GM12878 (cell line): ENCODE measurements at regions not wholly inside any gene's neighbourhood (a gene's known extent, or its start where the extent isn't known, plus 50 kb on each side); places are given as distances from the start of the nearest gene placed in this dataset.
A peak's percentile ranks its signal among the peaks of the same experiment; 100 is the strongest.

Source experiments
- ATAC-seq: fragments of 200-7000 bp; cut with Tn5 transposase; 3 replicates; pipeline ENCODE4 v1.9.1; 2020; ENCODE audit warnings: mild to moderate bottlenecking, moderate library complexity
- BruUV-seq: library from RNA; stranded (reverse); fragments of 400-500 nt; replicated peaks from 2 replicates; lab custom pipeline; 2021; lab: Mats Ljungman, UMichigan
- CTCF ChIA-PET: fragments of 300-600 bp; sonication (Branson Sonifier 250); formaldehyde crosslinking; extraction: SDS; loops from one replicate; lab custom pipeline; 2021; ENCODE audit warnings: inconsistent platforms; lab: Yijun Ruan, JAX
- POLR2A ChIA-PET: fragments of 350-600 bp; formaldehyde crosslinking; extraction: SDS; loops from one replicate; lab custom pipeline; 2021; ENCODE audit warnings: inconsistent platforms; lab: Charles Lee
- RAD21 ChIA-PET: fragments of 300-600 bp; sonication (Branson Sonifier 250); formaldehyde crosslinking; loops from one replicate; lab custom pipeline; 2023; ENCODE audit warnings: antibody characterized with exemption; ENCODE audit not compliant: unreplicated experiment; lab: Charles Lee
- SMC1A ChIA-PET: fragments of 300-600 bp; sonication (Branson Sonifier 250); formaldehyde crosslinking; loops from one replicate; lab custom pipeline; 2023; ENCODE audit not compliant: unreplicated experiment, uncharacterized antibody; lab: Charles Lee
- DNase-seq: peaks from one replicate; pipeline ENCODE4 v3.0.0-alpha.2; 2011; ENCODE audit warnings: low read depth, low spot score
- FAIRE-seq: peaks from 3 replicates; lab custom pipeline; 2011; peaks lifted over from hg19 to GRCh38; lab: Jason Lieb, UNC
- H2AFZ ChIP-seq: 2 replicates; pipeline ENCODE4 v1.6.0; 2011; ENCODE audit warnings: low read depth, low read length, control low read depth; ENCODE audit not compliant: control insufficient read depth
- H3K27ac ChIP-seq: 2 replicates; pipeline ENCODE4 v1.5.1; 2011; ENCODE audit warnings: control low read depth; ENCODE audit not compliant: control insufficient read depth, insufficient read depth
- H3K27me3 ChIP-seq, 2 experiments: replicated peaks in 1 of 2; 2 replicates each; pipeline versions ENCODE4 v1.6.0 to v1.6.1; 2011; ENCODE audit warnings: low read length in 1 of 2; ENCODE audit not compliant: control insufficient read depth in 2 of 2, insufficient read depth in 2 of 2
- H3K36me3 ChIP-seq, 2 experiments: 2 replicates each; pipeline ENCODE4 v1.5.1; 2011; ENCODE audit warnings: low read length in 1 of 2; ENCODE audit not compliant: control insufficient read depth in 2 of 2, insufficient read depth in 2 of 2
- H3K4me1 ChIP-seq: 2 replicates; pipeline ENCODE4 v1.6.1; 2011; ENCODE audit warnings: mild to moderate bottlenecking, low read length, moderate library complexity, mixed read lengths; ENCODE audit not compliant: control insufficient read depth, insufficient read depth
- H3K4me2 ChIP-seq: 2 replicates; pipeline ENCODE4 v1.6.0; 2011; ENCODE audit warnings: control low read depth; ENCODE audit not compliant: control insufficient read depth, insufficient read depth
- H3K4me3 ChIP-seq: fragments of 200-600 bp; sonication (generic); 2 replicates; pipeline ENCODE4 v1.5.1; 2016
- H3K79me2 ChIP-seq: 2 replicates; pipeline ENCODE4 v1.6.0; 2011; ENCODE audit warnings: low read length; ENCODE audit not compliant: control insufficient read depth, insufficient read depth
- H3K9ac ChIP-seq: 2 replicates; pipeline ENCODE4 v1.8.0; 2011; ENCODE audit warnings: low read length, control low read depth, mixed read lengths; ENCODE audit not compliant: control insufficient read depth, insufficient read depth
- H3K9me3 ChIP-seq: replicated peaks from 3 replicates; pipeline ENCODE4 v1.5.1; 2011; ENCODE audit warnings: mild to moderate bottlenecking, low read length; ENCODE audit not compliant: control insufficient read depth, insufficient read depth
- H4K20me1 ChIP-seq: 2 replicates; pipeline ENCODE4 v1.6.0; 2011; ENCODE audit not compliant: control insufficient read depth, insufficient read depth
- GATAD2B ChIP-seq: fragments of 450-650 bp; conservative IDR thresholded peaks from 2 replicates; pipeline ENCODE4 v1.6.1; 2017; ENCODE audit warnings: low read depth, mild to moderate bottlenecking, moderate library complexity
- NFYA ChIP-seq: IDR thresholded peaks from 2 replicates; pipeline ENCODE4 v1.6.1; 2011; ENCODE audit warnings: low read depth, mild to moderate bottlenecking, low read length, improper control_type of control experiment, borderline replicate concordance
- NKRF ChIP-seq: fragments of 450-650 bp; conservative IDR thresholded peaks from 2 replicates; pipeline ENCODE4 v1.6.1; 2017; ENCODE audit warnings: mild to moderate bottlenecking, moderate library complexity
- SPI1 ChIP-seq: IDR thresholded peaks from 2 replicates; pipeline ENCODE4 v1.6.1; 2011; ENCODE audit warnings: low read depth, mild to moderate bottlenecking, low read length, moderate library complexity, borderline replicate concordance; ENCODE audit not compliant: insufficient read depth
- WGBS: methylation state at CpG from one replicate; pipeline ENCODE4 v1.1.6; 2016; ENCODE audit warnings: low lambda C conversion rate; ENCODE audit not compliant: insufficient replicate concordance, insufficient coverage; ENCODE audit errors: missing lambda C conversion rate; 5-methylcytosine and 5-hydroxymethylcytosine counted together
- in situ Hi-C: fragments of 300-500 bp; cut with MboI; formaldehyde crosslinking; loops from 9 replicates; pipeline ENCODE4 v1.14.3; 2018; ENCODE audit warnings: mixed read lengths
- intact Hi-C: fragments of 100-400 bp; cut with micrococcal nuclease; formaldehyde crosslinking; loops from one replicate; pipeline ENCODE4 v1.14.2; 2022; ENCODE audit not compliant: unreplicated experiment

- ChIA-PET SMC1A (no interaction called here), RAD21 (no interaction called here), CTCF (no interaction called here), POLR2A (no interaction called here)
- ATAC-seq (no peak), FAIRE-seq (no peak), DNase-seq (no peak)
- intact Hi-C loops (no loop called here), in situ Hi-C loops (no loop called here)
- Histone ChIP-seq H3K4me3 (no peak overlapping the region), H3K27me3 (no peaks in the 10 kb centered on the region), H3K79me2 (no peaks in the 10 kb centered on the region), H4K20me1 (no peaks in the 10 kb centered on the region), H3K4me1 (no peaks in the 10 kb centered on the region), H3K27ac (no peak overlapping the region), H3K9me3 (no peaks in the 10 kb centered on the region), H2AFZ (no peak overlapping the region), H3K9ac (no peak overlapping the region), H3K36me3 (no peaks in the 10 kb centered on the region), H3K4me2 (no peak overlapping the region)
- no TSS peak for BruUV-seq
- TF ChIP-seq NKRF, result no peak
- no peak for TF ChIP-seq GATAD2B
Observed at GRCh38 chr7:124643311-124643811, 122.2 kb downstream of the GPR37 start.

- intact Hi-C loops (no loop called here), in situ Hi-C loops (no loop called here)
- CTCF ChIA-PET, result interaction anchor here (1.5 kb wide), 1 partner anchor 10 kb away, joined by 4 read pairs; no protein-coding TSS in a partner anchor
- H3K9ac ChIP-seq, result no peak overlapping the region
- H3K4me2 ChIP-seq, result no peak overlapping the region
- no peaks in the 10 kb centered on the region for H3K4me1 ChIP-seq
- no peaks in the 10 kb centered on the region for H3K27me3 ChIP-seq
- SMC1A ChIA-PET, result no interaction called here
- POLR2A ChIA-PET, result no interaction called here
- ATAC-seq (peak; percentile 38; the same call in 1 of the 3 replicates), DNase-seq (no peak), FAIRE-seq (no peak)
- H4K20me1 ChIP-seq, result no peaks in the 10 kb centered on the region
- no TSS peak for BruUV-seq
- TF ChIP-seq SPI1 (peak; percentile 47; the same call in 1 of the 2 replicates), NFYA (no peak)
- H3K9me3 ChIP-seq, result no peaks in the 10 kb centered on the region
- no peak overlapping the region for H3K4me3 ChIP-seq
- 0% methylated on average over 1 of the region's 1 CpG for WGBS
- no peak overlapping the region for H3K27ac ChIP-seq
- RAD21 ChIA-PET, result no interaction called here
- no peak overlapping the region for H2AFZ ChIP-seq
- H3K79me2 ChIP-seq, result no peaks in the 10 kb centered on the region
- H3K36me3 ChIP-seq, result no peaks in the 10 kb centered on the region
Observed at GRCh38 chr7:124635416-124635815, 130.2 kb downstream of the GPR37 start.
